EL (cell line): ENCODE measurements at regions not wholly inside any gene's neighbourhood (a gene's known extent, or its start where the extent isn't known, plus 50 kb on each side); places are given as distances from the start of the nearest gene placed in this dataset.

Source experiments
- DNase-seq: peaks from one replicate; pipeline ENCODE4 v3.0.0-alpha.2; 2016

GRCh38 chr4:104418286-104418685 lies 76.4 kb downstream of the CXXC4 start:
- no peak for DNase-seq

- no peak for DNase-seq
Measured at GRCh38 chr4:104417357-104417882, 77.3 kb downstream of the CXXC4 start.

- DNase-seq = no peak
Measured at GRCh38 chr4:104416725-104417356, 77.9 kb downstream of the CXXC4 start.

- DNase-seq = no peak
Measured at GRCh38 chr4:104413487-104413886, 81.2 kb downstream of the CXXC4 start.

- DNase-seq = no peak
Measured at GRCh38 chr4:104412344-104412743, 82.3 kb downstream of the CXXC4 start.

GRCh38 chr4:104411502-104411901 lies 83.2 kb downstream of the CXXC4 start:
- DNase-seq = no peak

GRCh38 chr4:104408878-104409277 lies 85.8 kb downstream of the CXXC4 start:
- DNase-seq = no peak

GRCh38 chr4:104404361-104404760 lies 90.3 kb downstream of the CXXC4 start:
- DNase-seq = no peak

- DNase-seq = no peak
Measured at GRCh38 chr4:104395168-104395614, 99.5 kb downstream of the CXXC4 start.

- DNase-seq = no peak
Measured at GRCh38 chr4:104394406-104395167, 100.1 kb downstream of the CXXC4 start.

GRCh38 chr4:104393655-104394324 lies 100.9 kb downstream of the CXXC4 start:
- no peak for DNase-seq

- no peak for DNase-seq
Measured at GRCh38 chr4:104385713-104386112, 109.0 kb downstream of the CXXC4 start.

- DNase-seq = no peak
Measured at GRCh38 chr4:104382961-104383360, 111.7 kb downstream of the CXXC4 start.

GRCh38 chr4:104381729-104382128 lies 113.0 kb downstream of the CXXC4 start:
- no peak for DNase-seq

GRCh38 chr4:104365618-104366017 lies 129.1 kb downstream of the CXXC4 start:
- DNase-seq = no peak

GRCh38 chr4:104353481-104353880 lies 141.2 kb downstream of the CXXC4 start:
- no peak for DNase-seq

GRCh38 chr4:104352211-104352610 lies 142.5 kb downstream of the CXXC4 start:
- DNase-seq = no peak

GRCh38 chr4:104351706-104352105 lies 143.0 kb downstream of the CXXC4 start:
- DNase-seq = no peak

- no peak for DNase-seq
Measured at GRCh38 chr4:104345598-104346242, 149.0 kb downstream of the CXXC4 start.

GRCh38 chr4:104344342-104344980 lies 150.2 kb downstream of the CXXC4 start:
- DNase-seq = no peak

- no peak for DNase-seq
Measured at GRCh38 chr4:104334410-104334809, 160.3 kb downstream of the CXXC4 start.

- no peak for DNase-seq
Measured at GRCh38 chr4:104330125-104330905, 164.4 kb downstream of the CXXC4 start.
